Colon (tissue), 2 donors: ENCODE measurements at regions not wholly inside any gene's neighbourhood (a gene's known extent, or its start where the extent isn't known, plus 50 kb on each side); places are given as distances from the start of the nearest gene placed in this dataset.

ENCODE experiments used
- FAIRE-seq: peaks from 2 replicates; lab custom pipeline; 2012; peaks lifted over from hg19 to GRCh38; lab: Jason Lieb, UNC
- donor health status: control.
- donor health status: control.

DNA sequence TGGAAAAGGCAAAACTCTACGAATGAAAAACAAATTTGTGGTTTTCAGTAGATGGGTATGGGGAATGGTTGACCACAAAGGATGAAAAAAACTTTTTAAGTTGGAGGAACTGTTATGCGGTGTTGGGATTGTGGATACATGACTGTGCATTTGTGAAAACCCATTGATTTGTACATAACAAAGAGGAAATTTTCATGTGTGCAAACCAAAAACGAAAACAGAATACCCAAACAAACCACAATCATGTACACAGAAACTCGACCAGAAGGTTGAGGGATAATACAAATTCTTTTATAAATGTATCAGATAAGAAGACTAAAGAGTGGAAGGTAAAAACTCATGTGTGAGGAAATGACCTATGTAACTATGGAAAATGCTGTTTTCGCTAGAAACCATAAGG lies 1012.4 kb downstream of the CDH18 start:
- no peak for FAIRE-seq

DNA sequence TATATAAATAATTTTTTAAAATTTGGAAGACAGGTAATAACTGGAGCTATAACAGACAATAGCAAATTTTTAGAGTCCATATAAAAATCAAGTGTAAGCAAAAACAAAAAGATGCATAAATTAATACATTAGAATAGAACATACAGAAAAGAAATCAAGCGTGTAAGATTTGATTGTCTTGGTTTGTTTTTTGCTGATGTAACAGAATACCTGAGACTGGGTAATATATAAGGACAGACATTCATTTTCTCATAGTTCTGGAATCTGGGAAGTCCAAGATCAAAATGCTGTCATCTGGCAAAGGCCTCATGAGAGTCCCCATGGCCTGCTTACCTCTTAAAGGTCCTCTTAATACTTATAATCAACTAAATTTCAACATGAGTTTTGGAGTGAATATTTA lies 1010.1 kb downstream of the CDH18 start:
- FAIRE-seq = no peak

DNA sequence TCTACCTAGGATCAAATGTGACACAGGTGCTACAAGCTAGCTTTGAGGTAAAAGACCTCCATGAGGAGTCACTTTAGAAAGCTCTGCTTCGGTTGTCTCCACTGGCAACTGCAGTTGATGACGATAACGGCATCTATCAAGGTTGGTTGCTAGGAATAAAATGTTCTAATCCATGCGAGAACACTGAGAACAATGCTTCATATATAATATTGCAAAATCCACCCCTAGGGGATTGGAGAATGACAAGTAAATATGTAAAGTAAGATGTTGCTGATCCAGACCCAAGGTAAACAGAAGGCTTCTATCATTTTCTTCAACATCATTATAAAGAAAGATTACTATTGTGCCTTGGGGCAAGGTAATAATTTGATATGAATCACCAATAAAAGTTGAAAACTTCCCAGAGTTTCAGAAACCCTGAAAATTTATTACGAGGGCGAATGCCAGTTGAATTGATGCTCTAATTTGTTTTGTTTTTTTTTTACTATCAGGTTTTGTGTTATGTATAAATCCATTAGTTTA lies 1003.4 kb downstream of the CDH18 start:
- FAIRE-seq = no peak

DNA sequence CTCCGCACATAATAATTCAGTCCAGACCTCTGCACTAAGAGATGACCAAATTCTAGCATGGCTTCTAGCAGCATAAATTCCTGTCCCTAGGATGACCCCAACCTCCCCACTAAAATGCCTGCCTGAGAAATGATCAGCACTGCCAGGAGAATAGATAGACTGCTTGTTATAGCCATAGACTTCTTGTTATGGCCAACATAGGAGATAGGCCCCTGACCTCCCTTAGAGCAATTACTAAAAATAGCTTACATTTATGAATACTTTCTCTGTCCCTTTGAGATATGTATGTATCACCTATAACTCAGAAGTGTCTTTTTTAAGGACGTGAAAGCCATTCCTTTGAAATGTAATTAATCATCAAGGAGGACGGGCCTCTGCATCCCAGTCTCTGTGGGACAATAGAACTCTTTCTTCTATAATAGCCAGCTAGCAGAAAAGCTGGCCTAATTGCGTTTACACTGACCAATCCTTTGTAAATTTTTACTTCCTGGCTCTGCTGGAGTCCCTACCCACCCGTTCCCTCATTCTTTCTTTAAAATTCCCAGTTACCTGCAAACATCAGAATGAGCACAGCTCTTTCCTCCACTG lies 1002.7 kb downstream of the CDH18 start:
- FAIRE-seq = no peak

DNA sequence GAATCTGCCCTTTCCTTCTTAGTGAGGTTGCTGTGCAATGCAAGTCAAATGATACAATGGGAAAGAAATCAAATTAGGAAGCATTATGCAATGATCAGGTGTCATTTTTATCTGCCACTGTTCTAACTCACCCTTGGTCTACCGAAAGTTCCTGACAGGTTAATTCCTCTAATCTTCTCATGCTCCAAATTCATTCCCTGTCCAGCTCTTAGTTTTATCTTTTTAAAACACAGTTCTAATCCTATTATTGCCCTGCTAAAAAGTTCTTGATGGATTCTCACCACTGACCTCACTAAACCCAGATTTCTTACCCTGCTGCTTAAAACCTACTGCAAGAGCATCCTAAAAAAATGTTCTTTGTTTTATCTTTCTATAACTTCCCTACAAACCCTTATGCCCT lies 1000.9 kb downstream of the CDH18 start:
- no peak for FAIRE-seq

DNA sequence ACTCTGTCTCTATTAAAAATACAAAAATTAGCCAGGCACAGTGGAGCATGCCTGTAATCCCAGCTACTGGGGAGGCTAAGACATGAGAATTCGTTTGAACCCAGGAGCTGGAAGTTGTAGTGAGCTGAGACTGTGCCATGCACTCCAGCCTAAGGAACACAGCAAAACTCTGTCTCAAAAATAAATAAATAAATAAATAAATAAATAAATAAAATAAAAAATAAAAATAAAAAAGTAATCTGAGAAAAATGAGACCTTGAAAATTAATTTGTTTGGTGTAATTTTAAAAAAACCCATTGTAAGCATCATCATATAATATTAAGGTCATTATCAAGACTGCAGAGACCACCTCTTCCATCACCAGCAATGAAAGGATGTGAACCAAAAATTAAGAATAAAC lies 997.1 kb downstream of the CDH18 start:
- no peak for FAIRE-seq

DNA sequence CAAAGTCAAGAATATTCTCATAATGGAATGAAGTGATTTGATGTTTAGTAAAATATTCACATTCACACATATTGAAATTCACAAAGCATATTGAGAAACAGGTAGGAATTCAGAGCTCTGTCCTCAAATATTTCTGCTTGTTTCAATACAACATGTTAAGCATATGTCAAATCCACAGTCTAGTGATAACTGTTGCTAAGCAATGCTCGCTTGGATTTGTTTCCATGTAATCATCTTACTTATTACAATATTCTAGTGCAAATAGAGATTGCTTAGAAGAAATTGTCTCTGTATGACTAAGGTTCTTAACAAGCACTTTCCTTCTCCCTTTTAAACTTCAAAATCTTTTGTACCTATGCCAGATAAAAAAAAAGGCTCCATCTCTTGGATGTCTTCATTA lies 995.7 kb downstream of the CDH18 start:
- no peak for FAIRE-seq

DNA sequence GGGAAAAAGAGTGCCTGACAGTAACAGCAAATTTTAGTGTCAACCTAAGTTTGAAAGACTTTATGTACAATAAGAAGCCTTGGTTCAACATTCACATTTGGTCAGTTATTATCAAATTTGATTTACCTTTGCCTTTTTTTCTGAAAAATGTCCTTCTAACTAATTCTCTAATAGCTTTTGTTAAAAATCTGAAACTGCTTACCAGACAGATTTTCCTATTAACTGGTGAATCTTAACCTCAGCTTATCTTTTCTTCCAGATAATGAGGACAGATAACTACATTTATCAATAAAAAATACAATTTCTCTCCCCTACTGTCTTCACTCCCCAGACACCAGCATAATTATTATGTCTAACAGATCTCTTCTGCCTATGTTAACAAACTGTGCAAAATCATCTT lies 988.5 kb downstream of the CDH18 start:
- no peak for FAIRE-seq

DNA sequence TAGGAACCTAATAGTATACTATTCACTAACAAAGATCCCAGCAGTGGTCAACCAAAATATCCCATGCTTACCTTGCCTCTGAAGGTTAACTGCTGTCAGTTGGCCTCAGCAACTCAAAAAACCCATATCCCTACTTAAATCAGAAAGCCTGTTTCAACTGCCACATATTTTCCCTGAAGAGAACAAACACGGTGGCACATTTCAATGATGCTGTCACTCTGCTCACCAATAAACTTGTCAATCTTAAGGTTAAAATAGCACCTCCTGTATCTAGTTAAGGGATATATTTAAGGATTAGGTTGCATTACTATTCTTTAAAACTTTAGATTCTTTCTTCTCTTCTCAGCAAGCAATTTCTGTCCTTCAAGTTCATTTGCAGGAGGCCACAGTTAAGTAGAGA lies 986.9 kb downstream of the CDH18 start:
- FAIRE-seq = no peak

DNA sequence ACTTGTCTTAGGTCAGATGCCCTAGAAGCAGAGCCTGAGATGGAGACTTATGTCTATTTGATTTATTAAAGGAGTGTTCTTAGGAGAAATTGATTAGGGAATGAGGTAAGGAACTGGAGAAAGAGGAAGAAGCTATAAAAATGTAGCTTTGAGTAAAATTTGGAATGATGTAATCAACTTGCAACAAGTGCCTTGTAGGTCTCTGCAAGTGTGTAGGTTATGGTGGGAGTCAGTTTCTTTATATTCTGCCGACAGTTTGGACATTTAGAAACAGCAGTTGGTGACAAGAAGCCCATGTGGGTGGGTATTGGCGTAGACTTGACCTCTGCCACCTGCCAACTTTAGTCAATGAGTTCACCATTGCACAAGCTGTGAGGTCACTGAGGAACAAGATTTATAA lies 986.5 kb downstream of the CDH18 start:
- FAIRE-seq = no peak

DNA sequence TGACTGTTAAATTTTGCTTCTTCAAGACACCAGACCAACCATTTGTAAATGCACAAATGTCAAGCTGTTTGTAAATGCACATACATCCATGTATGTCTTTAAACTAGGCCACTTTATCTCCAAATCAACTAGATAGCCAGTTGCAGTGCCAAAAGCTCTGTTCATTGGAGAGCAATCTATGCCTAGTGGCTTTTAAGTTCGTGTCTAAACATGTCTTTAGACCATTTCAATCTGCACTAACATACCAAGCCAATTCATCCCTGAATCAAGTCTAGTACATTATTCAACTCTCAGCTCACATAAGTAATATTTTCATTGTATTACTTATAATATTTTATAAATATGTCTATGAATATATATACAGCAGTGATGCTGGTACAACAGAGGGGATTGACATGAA lies 985.9 kb downstream of the CDH18 start:
- FAIRE-seq = no peak

DNA sequence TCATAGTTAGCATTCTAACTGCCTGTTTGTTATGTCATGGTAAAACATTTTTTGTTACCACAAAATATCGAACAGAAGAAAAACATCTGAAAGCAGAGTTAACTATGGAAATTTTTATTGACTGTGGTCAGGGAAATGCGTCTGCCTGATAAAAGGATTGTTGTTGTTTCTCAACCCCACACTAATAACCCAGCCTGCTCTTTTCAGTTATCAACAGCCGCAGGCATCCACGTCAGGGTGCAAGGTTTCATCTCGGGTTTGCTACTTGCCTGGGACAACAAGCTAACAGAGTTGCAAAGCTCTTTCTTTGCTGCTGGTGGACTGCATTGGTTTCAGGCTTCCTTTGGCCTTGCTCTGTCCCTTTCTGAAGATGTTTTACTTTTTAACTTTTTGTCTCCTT lies 969.2 kb downstream of the CDH18 start:
- FAIRE-seq = no peak

DNA sequence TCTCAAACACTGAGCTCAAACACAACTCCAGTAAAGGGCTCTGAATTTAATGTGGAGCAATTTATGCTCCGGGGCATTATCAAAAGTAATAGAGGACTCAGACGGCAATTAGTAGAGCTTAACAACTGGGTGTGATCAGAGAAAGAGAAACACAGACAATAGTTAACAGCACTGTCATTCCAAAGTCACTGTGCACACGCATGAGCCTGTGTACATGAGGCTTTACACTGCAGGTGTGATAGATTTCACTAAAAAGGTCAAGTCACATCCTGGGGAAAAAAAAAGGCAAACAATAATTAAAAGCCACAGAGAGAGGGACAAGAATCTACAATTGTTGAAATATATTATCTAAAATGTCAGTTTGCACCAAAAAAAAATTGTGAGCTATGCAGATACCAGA lies 956.5 kb downstream of the CDH18 start:
- FAIRE-seq = no peak

DNA sequence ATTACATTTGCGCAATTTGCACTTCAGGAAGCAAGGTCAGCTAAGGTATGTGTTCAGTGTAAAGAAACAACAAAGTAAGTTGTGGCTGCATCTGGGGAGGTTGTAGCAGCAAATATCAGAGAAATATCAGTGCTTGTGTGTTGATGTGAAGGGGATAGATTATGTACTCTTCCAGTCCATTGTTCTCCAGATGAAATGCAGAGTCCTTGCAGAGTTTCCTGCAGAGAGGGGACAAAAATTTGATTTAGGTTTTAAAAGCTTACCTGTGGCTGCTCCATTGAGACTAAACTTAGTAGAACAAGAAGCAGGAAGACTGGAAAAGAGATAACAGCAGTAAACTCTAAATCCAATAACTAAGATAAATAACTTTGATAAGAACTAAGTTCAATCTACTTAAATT lies 952.2 kb downstream of the CDH18 start:
- no peak for FAIRE-seq

DNA sequence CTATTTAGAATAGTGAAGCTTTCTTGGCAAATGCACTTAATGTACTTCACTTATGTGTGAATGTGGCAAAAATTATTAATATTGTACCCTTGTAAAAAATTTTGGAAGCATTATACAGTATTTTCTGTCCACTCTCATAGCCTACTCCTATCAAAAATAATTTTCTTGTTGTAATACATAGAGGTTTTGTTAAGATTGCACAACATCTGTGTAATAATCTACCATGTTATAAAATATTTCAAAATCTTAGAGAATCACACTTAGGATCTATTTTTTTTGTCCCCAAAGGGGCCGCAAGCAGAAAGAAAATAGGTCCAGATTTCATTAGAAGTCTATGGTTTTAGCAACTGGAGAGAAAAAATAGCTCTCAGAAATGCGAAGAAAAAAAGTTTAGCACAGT lies 945.9 kb downstream of the CDH18 start:
- FAIRE-seq = no peak

DNA sequence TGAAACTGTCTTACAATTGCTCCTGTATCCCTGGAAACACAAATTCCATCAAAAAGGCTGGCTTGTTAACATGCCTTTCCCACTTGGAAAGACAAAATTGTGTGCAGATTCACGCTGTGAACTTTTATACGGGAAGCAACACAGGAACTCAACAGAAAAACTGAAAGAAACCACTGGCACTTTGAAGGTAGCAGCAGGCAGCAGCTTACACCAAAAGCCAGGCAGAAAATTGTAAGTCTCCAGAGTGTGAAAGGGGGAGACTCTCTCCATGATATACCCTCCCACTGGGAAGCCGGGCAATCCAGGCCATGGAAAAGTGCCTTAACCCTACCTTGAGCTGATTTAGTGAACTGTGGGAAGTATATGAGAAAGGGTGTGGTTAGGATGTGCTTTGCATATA lies 943.7 kb downstream of the CDH18 start:
- no peak for FAIRE-seq

DNA sequence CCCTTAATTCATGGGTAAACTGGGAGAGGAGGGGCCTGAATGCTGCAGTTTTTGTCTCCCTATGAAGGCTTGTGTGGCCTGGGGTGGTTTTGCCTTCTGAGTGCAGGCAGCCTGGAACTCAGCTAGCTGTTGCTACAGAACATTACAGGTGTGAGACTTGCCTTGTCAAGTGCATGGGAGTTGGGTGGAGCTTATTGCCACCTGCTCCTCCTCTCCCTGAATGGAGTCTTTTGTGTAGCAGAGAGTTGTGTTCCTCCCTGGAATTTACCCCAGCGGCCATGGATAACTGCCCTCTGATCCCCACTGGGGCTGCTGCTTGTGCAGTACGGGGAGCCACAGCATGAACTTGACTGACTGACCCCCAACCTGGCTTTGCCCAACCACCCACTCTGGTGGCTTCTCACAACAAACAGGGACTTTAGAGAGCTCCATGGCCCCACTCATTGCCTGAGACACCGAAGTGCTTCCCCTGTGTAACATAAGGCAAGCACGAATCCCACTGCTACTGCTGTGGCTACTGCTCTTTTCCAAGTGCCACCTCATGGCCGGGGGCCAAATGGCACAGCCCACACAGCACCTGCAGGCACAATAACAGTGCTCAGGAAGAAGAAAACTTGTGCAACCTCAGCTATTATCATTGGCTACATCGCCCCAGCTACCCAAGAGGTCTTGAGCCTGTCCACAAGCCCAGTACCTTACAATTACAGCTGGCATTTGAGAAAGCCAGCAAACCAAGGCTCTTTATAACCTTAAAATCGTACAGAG lies 942.9 kb downstream of the CDH18 start:
- FAIRE-seq = no peak

DNA sequence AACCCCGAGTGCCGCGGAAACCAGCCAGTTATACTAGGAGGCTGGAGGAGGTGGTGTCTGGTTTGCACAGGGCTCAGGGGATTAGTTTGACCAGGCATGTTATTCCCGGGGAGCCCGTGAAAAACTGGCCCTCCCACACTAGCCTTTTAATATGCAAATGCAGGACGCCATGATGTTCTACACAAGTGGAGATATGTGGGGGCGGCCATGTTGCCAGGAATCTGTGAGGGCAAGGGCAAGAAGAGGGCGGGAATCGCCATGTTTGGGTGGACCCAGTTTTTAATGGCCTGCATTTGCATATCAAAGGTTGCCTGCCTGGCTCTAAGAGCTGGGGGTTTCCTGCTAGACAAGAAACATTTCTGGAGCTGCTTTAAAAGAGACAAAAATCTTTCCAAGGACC lies 940.7 kb downstream of the CDH18 start:
- no peak for FAIRE-seq

DNA sequence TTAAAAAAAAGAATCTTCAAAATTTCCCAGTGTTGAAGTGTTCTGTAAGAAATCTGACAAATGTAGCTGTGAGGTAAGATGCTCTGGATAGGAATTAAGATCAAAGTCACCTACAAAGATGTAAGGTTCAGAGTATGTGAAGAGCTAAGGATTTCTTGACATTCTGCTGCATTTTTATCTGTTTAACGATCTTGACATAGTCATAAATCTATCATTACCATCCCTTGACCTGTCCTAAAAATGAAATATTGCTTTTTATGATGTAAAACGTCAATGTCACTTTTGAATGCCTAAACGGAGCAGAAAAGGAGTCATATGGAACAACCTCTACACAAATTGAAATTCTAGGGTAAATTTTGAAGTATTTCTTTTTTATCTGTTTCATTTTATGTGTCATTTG lies 939.3 kb downstream of the CDH18 start:
- no peak for FAIRE-seq

DNA sequence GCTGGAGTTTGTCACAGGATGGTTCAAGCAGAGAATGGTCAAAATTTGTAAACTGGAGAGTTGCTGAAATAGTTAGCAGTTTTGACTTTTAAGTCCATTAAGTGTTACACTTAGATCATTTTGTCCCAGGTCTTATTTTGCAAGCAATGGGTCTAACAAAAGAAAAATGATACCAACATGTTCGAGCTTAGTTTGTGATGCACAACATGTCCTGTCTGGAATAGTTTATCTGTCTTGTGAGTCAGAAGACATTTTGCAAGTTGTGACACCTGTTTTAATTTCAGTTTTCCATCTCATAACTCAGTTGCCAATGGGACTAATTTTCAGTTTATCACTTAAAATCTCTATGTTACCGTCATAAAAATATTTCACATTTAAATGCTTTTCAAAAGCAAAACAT lies 929.8 kb downstream of the CDH18 start:
- no peak for FAIRE-seq

DNA sequence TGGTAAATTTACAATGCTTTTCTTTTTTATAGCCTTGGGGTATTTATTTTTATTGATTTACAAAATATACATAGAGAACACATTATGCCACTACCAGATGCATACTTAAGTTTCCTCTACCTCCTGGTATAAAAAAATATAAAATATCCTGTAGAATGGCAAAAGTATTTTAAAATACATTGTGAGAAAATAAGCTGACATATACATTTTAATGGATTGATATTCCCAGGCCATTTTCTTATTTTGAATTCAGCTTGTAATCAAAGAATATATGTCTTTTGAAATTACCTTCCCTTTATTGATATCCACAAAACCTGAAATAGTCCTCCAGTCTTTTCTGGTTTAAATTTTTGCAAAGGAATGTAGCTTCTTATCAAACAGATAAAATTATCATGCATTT lies 923.9 kb downstream of the CDH18 start:
- FAIRE-seq = no peak

DNA sequence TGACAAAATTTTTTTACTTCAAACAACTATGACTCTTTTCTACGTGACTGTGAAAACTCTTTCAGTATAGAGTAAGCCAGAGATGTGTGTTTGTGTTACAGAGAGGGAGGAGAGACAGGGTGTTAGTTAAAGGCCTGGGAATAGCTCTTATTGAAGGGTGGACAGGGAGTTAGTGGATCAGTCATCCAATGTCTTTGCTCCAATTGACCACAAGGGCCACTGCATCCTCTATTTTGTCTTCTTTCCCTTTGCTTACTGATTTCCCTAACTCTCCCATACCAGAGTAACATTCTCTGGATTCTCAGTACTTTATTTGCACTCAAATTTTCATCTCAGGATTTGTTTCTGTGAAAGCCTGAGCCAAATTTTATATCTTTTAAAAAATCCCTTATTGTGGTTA lies 920.3 kb downstream of the CDH18 start:
- no peak for FAIRE-seq

DNA sequence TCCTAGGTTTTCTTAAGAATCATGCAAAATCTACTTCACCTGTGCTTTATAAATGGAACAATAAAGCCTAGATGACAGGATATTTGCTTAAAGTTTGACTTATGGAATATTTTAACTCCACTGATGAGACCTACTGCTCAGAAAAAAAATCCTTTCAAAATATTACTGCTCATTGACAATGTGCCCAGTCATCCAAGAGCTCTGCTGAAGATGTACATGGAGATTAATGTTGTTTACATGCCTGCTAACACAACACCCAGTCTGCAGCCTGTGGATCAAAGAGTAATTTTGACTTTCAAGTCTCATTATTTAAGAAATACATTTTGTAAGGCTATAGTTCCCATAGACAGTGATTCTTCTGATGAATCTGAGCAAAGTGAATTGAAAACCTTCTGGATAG lies 889.6 kb downstream of the CDH18 start:
- FAIRE-seq = no peak

DNA sequence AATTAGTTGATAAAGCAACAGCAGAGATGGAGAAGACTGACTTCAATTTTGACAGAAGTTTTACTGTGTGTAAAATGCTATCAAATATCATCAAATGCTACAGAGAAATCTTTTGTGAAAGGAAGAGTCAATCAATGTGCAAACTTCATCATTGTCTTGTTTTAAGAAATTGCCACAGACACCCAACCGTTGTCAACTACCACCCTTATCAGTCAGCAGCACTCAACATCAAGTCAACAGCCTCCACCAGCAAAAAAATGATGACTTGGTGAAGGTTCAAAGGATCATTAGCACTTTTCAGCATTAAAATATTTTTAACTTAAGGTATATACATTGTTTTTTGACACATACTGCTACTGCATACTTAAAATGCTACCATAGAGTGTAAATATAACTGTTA lies 888.8 kb downstream of the CDH18 start:
- no peak for FAIRE-seq
